ENCODE measurements at regions not wholly inside any gene's neighbourhood (a gene's known extent, or its start where the extent isn't known, plus 50 kb on each side); places are given as distances from the start of the nearest gene placed in this dataset.

- Histone ChIP-seq H3K36me3 (ENCODE audit: control insufficient read depth, insufficient read depth, low read length) (no peaks in the 10 kb centered on the region), H3K9ac (ENCODE audit: low read length) (no peak overlapping the region), H3K4ac (ENCODE audit: low read depth, low read length) (no peak overlapping the region), H3K4me2 (ENCODE audit: low read length) (no peak overlapping the region), H3K23ac (ENCODE audit: low read length) (no peak overlapping the region), H3K4me1 (ENCODE audit: control insufficient read depth, low read depth, low read length) (no peaks in the 10 kb centered on the region), H3K4me3 (ENCODE audit: low read length) (no peak overlapping the region), H3K18ac (ENCODE audit: low read length) (no peak overlapping the region), H2AK5ac (ENCODE audit: low read length) (no peak overlapping the region), H3K27me3 (ENCODE audit: insufficient read depth, low read length, poor library complexity) (no peaks in the 10 kb centered on the region), H3K27ac (ENCODE audit: low read depth, low read length) (no peak overlapping the region), H4K5ac (ENCODE audit: low read length) (no peak overlapping the region), H3K79me1 (ENCODE audit: low read length) (no peaks in the 10 kb centered on the region), H4K8ac (ENCODE audit: low read depth, low read length) (no peak overlapping the region), H2BK15ac (replicated peaks; ENCODE audit: low read depth) (no peak overlapping the region), H3K56ac (ENCODE audit: low read length) (no peak overlapping the region), H3K79me2 (ENCODE audit: control insufficient read depth, insufficient read depth, low read length) (no peaks in the 10 kb centered on the region), H2BK5ac (ENCODE audit: low read length) (no peak overlapping the region), H2BK120ac (ENCODE audit: low read depth, low read length) (no peak overlapping the region)
- DNase-seq = no peak
- no CpG with 5 or more reads among the region's 10 CpGs for WGBS (ENCODE audit: extremely low coverage, insufficient coverage, low lambda C conversion rate)
Observed at GRCh38 chr18:34075963-34076860, 148.5 kb downstream of the NOL4 start.

DNA sequence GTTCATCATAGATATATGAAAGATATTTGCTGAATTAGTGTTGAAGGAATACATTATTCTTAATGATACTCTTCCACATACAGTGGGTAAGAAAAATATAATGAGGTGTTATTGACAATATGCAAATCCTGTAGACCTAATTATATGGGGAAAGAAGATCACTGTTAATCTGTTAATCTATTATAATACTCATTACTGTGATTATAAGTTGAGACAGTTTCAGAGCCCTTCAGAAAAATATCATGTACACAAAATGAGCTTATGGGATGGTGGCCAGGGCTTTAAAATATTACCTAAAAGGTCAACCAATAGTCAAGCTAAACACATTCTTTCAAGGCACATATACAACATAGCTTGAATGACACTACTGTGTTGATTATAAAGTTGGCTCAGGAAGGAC lies 163.5 kb downstream of the NOL4 start:
- Histone ChIP-seq H3K4ac (ENCODE audit: low read depth, low read length) (no peak overlapping the region), H3K27me3 (ENCODE audit: insufficient read depth, low read length, poor library complexity) (no peaks in the 10 kb centered on the region), H3K18ac (ENCODE audit: low read length) (no peak overlapping the region), H3K4me3 (ENCODE audit: low read length) (no peak overlapping the region), H3K4me1 (ENCODE audit: control insufficient read depth, low read depth, low read length) (no peaks in the 10 kb centered on the region), H2AK5ac (ENCODE audit: low read length) (no peak overlapping the region), H3K36me3 (ENCODE audit: control insufficient read depth, insufficient read depth, low read length) (no peaks in the 10 kb centered on the region), H2BK120ac (ENCODE audit: low read depth, low read length) (no peak overlapping the region), H3K56ac (ENCODE audit: low read length) (no peak overlapping the region), H3K4me2 (ENCODE audit: low read length) (no peak overlapping the region), H3K9ac (ENCODE audit: low read length) (no peak overlapping the region), H3K79me1 (ENCODE audit: low read length) (no peaks in the 10 kb centered on the region), H3K23ac (ENCODE audit: low read length) (no peak overlapping the region), H4K5ac (ENCODE audit: low read length) (no peak overlapping the region), H3K27ac (ENCODE audit: low read depth, low read length) (no peak overlapping the region), H2BK15ac (replicated peaks; ENCODE audit: low read depth) (no peak overlapping the region), H4K8ac (ENCODE audit: low read depth, low read length) (no peak overlapping the region), H2BK5ac (ENCODE audit: low read length) (no peak overlapping the region), H3K79me2 (ENCODE audit: control insufficient read depth, insufficient read depth, low read length) (no peaks in the 10 kb centered on the region)
- DNase-seq = no peak

GRCh38 chr18:34055227-34055626 lies 169.5 kb downstream of the NOL4 start:
- no CpG with 5 or more reads among the region's 1 CpG for WGBS (ENCODE audit: extremely low coverage, insufficient coverage, low lambda C conversion rate)
- Histone ChIP-seq H3K18ac (ENCODE audit: low read length) (no peak overlapping the region), H3K27ac (ENCODE audit: low read depth, low read length) (no peak overlapping the region), H3K79me2 (ENCODE audit: control insufficient read depth, insufficient read depth, low read length) (no peaks in the 10 kb centered on the region), H4K8ac (ENCODE audit: low read depth, low read length) (no peak overlapping the region), H2BK15ac (replicated peaks; ENCODE audit: low read depth) (no peak overlapping the region), H3K79me1 (ENCODE audit: low read length) (no peaks in the 10 kb centered on the region), H3K23ac (ENCODE audit: low read length) (no peak overlapping the region), H2AK5ac (ENCODE audit: low read length) (no peak overlapping the region), H2BK120ac (ENCODE audit: low read depth, low read length) (no peak overlapping the region), H3K27me3 (ENCODE audit: insufficient read depth, low read length, poor library complexity) (no peaks in the 10 kb centered on the region), H3K4ac (ENCODE audit: low read depth, low read length) (no peak overlapping the region), H3K4me2 (ENCODE audit: low read length) (no peak overlapping the region), H3K36me3 (ENCODE audit: control insufficient read depth, insufficient read depth, low read length) (no peaks in the 10 kb centered on the region), H2BK5ac (ENCODE audit: low read length) (no peak overlapping the region), H3K56ac (ENCODE audit: low read length) (no peak overlapping the region), H3K9ac (ENCODE audit: low read length) (no peak overlapping the region), H4K5ac (ENCODE audit: low read length) (no peak overlapping the region), H3K4me1 (ENCODE audit: control insufficient read depth, low read depth, low read length) (no peaks in the 10 kb centered on the region), H3K4me3 (ENCODE audit: low read length) (no peak overlapping the region)
- no peak for DNase-seq

- Histone ChIP-seq H3K4me1 (ENCODE audit: control insufficient read depth, low read depth, low read length) (no peaks in the 10 kb centered on the region), H3K27ac (ENCODE audit: low read depth, low read length) (no peak overlapping the region), H3K9ac (ENCODE audit: low read length) (no peak overlapping the region)
Observed at GRCh38 chr18:34050661-34051060, 174.1 kb downstream of the NOL4 start.

DNA sequence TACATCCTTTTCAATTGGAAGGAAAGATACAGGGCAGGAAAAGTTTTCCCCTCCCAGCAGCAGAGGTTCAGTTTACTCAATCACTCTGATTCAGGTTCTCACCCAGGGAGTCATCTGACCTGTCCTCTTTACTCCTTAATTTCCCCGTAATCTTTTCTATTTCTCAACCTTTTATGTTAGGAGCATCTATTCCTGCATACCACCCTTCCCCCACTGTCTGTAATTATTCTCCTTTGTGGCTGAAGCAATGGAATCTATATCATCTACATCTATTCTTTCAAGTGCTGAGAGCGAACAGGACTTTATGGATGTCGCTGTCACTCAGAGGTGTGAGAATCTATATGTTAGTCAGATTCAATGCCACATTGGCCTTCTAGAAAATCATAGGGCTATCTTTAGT lies 175.2 kb downstream of the NOL4 start:
- Histone ChIP-seq H3K4me2 (ENCODE audit: low read length) (no peak overlapping the region), H3K23ac (ENCODE audit: low read length) (no peak overlapping the region), H3K27ac (ENCODE audit: low read depth, low read length) (no peak overlapping the region), H3K4me3 (ENCODE audit: low read length) (no peak overlapping the region), H3K27me3 (ENCODE audit: insufficient read depth, low read length, poor library complexity) (no peaks in the 10 kb centered on the region), H3K9ac (ENCODE audit: low read length) (no peak overlapping the region), H2BK5ac (ENCODE audit: low read length) (no peak overlapping the region), H3K79me1 (ENCODE audit: low read length) (no peaks in the 10 kb centered on the region), H2BK120ac (ENCODE audit: low read depth, low read length) (no peak overlapping the region), H3K4ac (ENCODE audit: low read depth, low read length) (no peak overlapping the region), H3K56ac (ENCODE audit: low read length) (no peak overlapping the region), H4K8ac (ENCODE audit: low read depth, low read length) (no peak overlapping the region), H2AK5ac (ENCODE audit: low read length) (no peak overlapping the region), H3K79me2 (ENCODE audit: control insufficient read depth, insufficient read depth, low read length) (no peaks in the 10 kb centered on the region), H3K36me3 (ENCODE audit: control insufficient read depth, insufficient read depth, low read length) (no peaks in the 10 kb centered on the region), H3K4me1 (ENCODE audit: control insufficient read depth, low read depth, low read length) (no peaks in the 10 kb centered on the region), H3K18ac (ENCODE audit: low read length) (no peak overlapping the region), H2BK15ac (replicated peaks; ENCODE audit: low read depth) (no peak overlapping the region), H4K5ac (ENCODE audit: low read length) (no peak overlapping the region)
- WGBS (ENCODE audit: extremely low coverage, insufficient coverage, low lambda C conversion rate) = no CpG with 5 or more reads among the region's 3 CpGs
- DNase-seq = no peak

More at GRCh38 chr18:34050661-34051060, 174.1 kb downstream of the NOL4 start:
- Histone ChIP-seq H2BK120ac (ENCODE audit: low read depth, low read length) (no peak overlapping the region), H3K56ac (ENCODE audit: low read length) (no peak overlapping the region), H3K18ac (ENCODE audit: low read length) (no peak overlapping the region), H4K5ac (ENCODE audit: low read length) (no peak overlapping the region), H3K4ac (ENCODE audit: low read depth, low read length) (no peak overlapping the region), H3K23ac (ENCODE audit: low read length) (no peak overlapping the region), H2AK5ac (ENCODE audit: low read length) (no peak overlapping the region), H3K4me3 (ENCODE audit: low read length) (no peak overlapping the region), H3K79me2 (ENCODE audit: control insufficient read depth, insufficient read depth, low read length) (no peaks in the 10 kb centered on the region), H3K4me2 (ENCODE audit: low read length) (no peak overlapping the region), H2BK5ac (ENCODE audit: low read length) (no peak overlapping the region), H3K79me1 (ENCODE audit: low read length) (no peaks in the 10 kb centered on the region), H2BK15ac (replicated peaks; ENCODE audit: low read depth) (no peak overlapping the region), H3K36me3 (ENCODE audit: control insufficient read depth, insufficient read depth, low read length) (no peaks in the 10 kb centered on the region), H3K27me3 (ENCODE audit: insufficient read depth, low read length, poor library complexity) (no peaks in the 10 kb centered on the region), H4K8ac (ENCODE audit: low read depth, low read length) (no peak overlapping the region)
- no peak for DNase-seq
- WGBS (ENCODE audit: extremely low coverage, insufficient coverage, low lambda C conversion rate) = no CpG with 5 or more reads among the region's 2 CpGs

- H3K9ac ChIP-seq (ENCODE audit: low read length) = no peak overlapping the region
- H2BK120ac ChIP-seq (ENCODE audit: low read depth, low read length) = no peak overlapping the region
- no peak overlapping the region for H2BK5ac ChIP-seq (ENCODE audit: low read length)
- H2BK15ac ChIP-seq (replicated peaks; ENCODE audit: low read depth) = no peak overlapping the region
- no peaks in the 10 kb centered on the region for H3K79me2 ChIP-seq (ENCODE audit: control insufficient read depth, insufficient read depth, low read length)
- no peak overlapping the region for H3K4me3 ChIP-seq (ENCODE audit: low read length)
- no peak overlapping the region for H3K4me2 ChIP-seq (ENCODE audit: low read length)
- no peak overlapping the region for H3K27ac ChIP-seq (ENCODE audit: low read depth, low read length)
- H3K23ac ChIP-seq (ENCODE audit: low read length) = no peak overlapping the region
- H2AK5ac ChIP-seq (ENCODE audit: low read length) = no peak overlapping the region
- H3K36me3 ChIP-seq (ENCODE audit: control insufficient read depth, insufficient read depth, low read length) = no peaks in the 10 kb centered on the region
- DNase-seq = peak; percentile 51
- H3K27me3 ChIP-seq (ENCODE audit: insufficient read depth, low read length, poor library complexity) = no peaks in the 10 kb centered on the region
- WGBS (ENCODE audit: extremely low coverage, insufficient coverage, low lambda C conversion rate) = no CpG with 5 or more reads among the region's 3 CpGs
- no peak overlapping the region for H4K8ac ChIP-seq (ENCODE audit: low read depth, low read length)
- no peak overlapping the region for H4K5ac ChIP-seq (ENCODE audit: low read length)
- H3K56ac ChIP-seq (ENCODE audit: low read length) = no peak overlapping the region
- H3K79me1 ChIP-seq (ENCODE audit: low read length) = no peaks in the 10 kb centered on the region
- no peaks in the 10 kb centered on the region for H3K4me1 ChIP-seq (ENCODE audit: control insufficient read depth, low read depth, low read length)
- no peak overlapping the region for H3K18ac ChIP-seq (ENCODE audit: low read length)
- no peak overlapping the region for H3K4ac ChIP-seq (ENCODE audit: low read depth, low read length)
Observed at GRCh38 chr18:34048423-34048822, 176.3 kb downstream of the NOL4 start.

Measured in mesendoderm (in vitro differentiated cells).